GM23248 (cell line): ENCODE measurements at regions not wholly inside any gene's neighbourhood (a gene's known extent, or its start where the extent isn't known, plus 50 kb on each side); places are given as distances from the start of the nearest gene placed in this dataset.

Experiments used
- EZH2 ChIP-seq: fragments of 200-600 bp; sonication (generic); IDR thresholded peaks from 2 replicates; pipeline ENCODE4 v1.6.1; 2018; ENCODE audit warnings: antibody characterized with exemption, mild to moderate bottlenecking; ENCODE audit not compliant: insufficient read depth, poor library complexity, severe bottlenecking
- EZH2phosphoT487 ChIP-seq: fragments of 200-600 bp; sonication (generic); IDR thresholded peaks from 2 replicates; pipeline ENCODE4 v1.6.1; 2018; ENCODE audit warnings: antibody characterized with exemption, moderate library complexity, mild to moderate bottlenecking, low read depth; ENCODE audit not compliant: insufficient read depth

DNA sequence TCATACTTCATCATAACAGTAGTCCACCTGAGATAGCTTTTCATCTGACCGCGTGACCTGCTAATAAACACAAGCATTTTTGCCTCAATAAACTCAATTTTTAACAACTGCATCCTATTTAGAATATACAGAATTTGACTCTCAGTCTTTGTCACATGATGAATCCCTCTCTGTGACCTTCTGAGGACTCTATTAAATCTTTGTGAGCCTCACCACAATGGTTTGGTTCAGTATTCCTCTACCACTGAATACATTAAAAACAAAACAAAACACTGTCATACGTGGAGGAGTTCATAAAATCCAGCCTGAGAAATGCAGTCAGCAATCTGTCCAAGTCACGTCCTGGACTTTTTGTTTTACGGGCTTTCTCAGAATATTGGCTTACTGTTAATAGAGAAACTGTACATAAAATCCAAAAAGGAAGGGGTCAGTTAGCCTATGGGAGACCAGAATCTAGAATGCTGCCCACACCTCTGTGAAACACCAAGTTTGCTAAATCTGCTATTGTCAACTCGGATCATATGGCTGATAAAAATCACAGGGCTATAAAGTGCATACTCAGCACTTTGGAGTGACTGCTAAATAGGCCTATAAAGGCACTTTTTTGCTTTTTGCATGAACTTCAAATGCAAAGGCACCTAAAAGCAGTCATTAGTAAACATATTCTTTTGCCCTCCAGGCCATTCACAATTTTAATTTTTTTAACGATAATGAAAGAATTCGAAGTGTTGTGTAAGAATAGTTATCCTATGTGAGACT lies 190.3 kb upstream of the HDDC2 start:
- no peak for TF ChIP-seq EZH2phosphoT487
- TF ChIP-seq EZH2: no peak
